Erythroblast (primary cell): ENCODE measurements at regions not wholly inside any gene's neighbourhood (a gene's known extent, or its start where the extent isn't known, plus 50 kb on each side); places are given as distances from the start of the nearest gene placed in this dataset.

Experiments
- GATA1 ChIP-seq: IDR thresholded peaks from 2 replicates; pipeline ENCODE4 v1.6.1; 2011; ENCODE audit warnings: low read depth, mild to moderate bottlenecking, control low read depth, low read length, moderate library complexity
- POLR2A ChIP-seq: IDR thresholded peaks from 2 replicates; pipeline ENCODE4 v1.6.1; 2011; ENCODE audit warnings: mild to moderate bottlenecking, low read length

- TF ChIP-seq POLR2A (no peak), GATA1 (peak; percentile 29)
Observed at GRCh38 chr17:13806092-13806491, 204.4 kb upstream of the HS3ST3A1 start.
